Caco-2 (cell line): ENCODE measurements at regions not wholly inside any gene's neighbourhood (a gene's known extent, or its start where the extent isn't known, plus 50 kb on each side); places are given as distances from the start of the nearest gene placed in this dataset.

ENCODE experiments used
- BruUV-seq: library from RNA; stranded (reverse); fragments of 400-500 nt; replicated peaks from 2 replicates; lab custom pipeline; 2021; lab: Mats Ljungman, UMichigan
- CTCF ChIA-PET: fragments of 300-600 bp; sonication (Branson Sonifier 250); formaldehyde crosslinking; loops from one replicate; lab custom pipeline; 2022; ENCODE audit warnings: antibody characterized with exemption; lab: Charles Lee
- POLR2A ChIA-PET: fragments of 300-600 bp; sonication (Branson Sonifier 250); formaldehyde crosslinking; loops from one replicate; lab custom pipeline; 2022; ENCODE audit warnings: antibody characterized with exemption; lab: Charles Lee
- DNase-seq, 2 experiments: peaks; one replicate each; pipeline versions ENCODE4 v3.0.0 to v3.0.0-alpha.2; 2020 to 2022
- H3K27me3 ChIP-seq: replicated peaks from 2 replicates; pipeline ENCODE4 v1.6.0; 2011; ENCODE audit warnings: low read length; ENCODE audit not compliant: control insufficient read depth, insufficient read depth
- H3K36me3 ChIP-seq: 2 replicates; pipeline ENCODE4 v1.5.1; 2011; ENCODE audit warnings: low read length; ENCODE audit not compliant: control insufficient read depth, insufficient read depth
- H3K4me1 ChIP-seq: fragments of 250-450 bp; sonication (Bioruptor Pico); 2 replicates; pipeline ENCODE4 v1.5.1; 2020; ENCODE audit warnings: mild to moderate bottlenecking
- H3K4me3 ChIP-seq: 2 replicates; pipeline ENCODE4 v1.5.1; 2011; ENCODE audit warnings: low read depth, mild to moderate bottlenecking, control low read depth, low read length
- H3K9me3 ChIP-seq: fragments of 250-450 bp; sonication (Bioruptor Pico); 2 replicates; pipeline ENCODE4 v1.5.1; 2020; ENCODE audit warnings: mild to moderate bottlenecking, moderate library complexity
- H3K27ac Mint-ChIP-seq: one replicate; pipeline ENCODE4 v1.8.0; 2022; ENCODE audit warnings: mixed read lengths; ENCODE audit not compliant: unreplicated experiment
- H3K27me3 Mint-ChIP-seq: one replicate; pipeline ENCODE4 v1.8.0; 2022; ENCODE audit warnings: mixed read lengths; ENCODE audit not compliant: insufficient read depth, unreplicated experiment
- H3K36me3 Mint-ChIP-seq: one replicate; pipeline ENCODE4 v1.8.0; 2022; ENCODE audit warnings: mild to moderate bottlenecking, mixed read lengths; ENCODE audit not compliant: insufficient read depth, unreplicated experiment
- H3K4me1 Mint-ChIP-seq: one replicate; pipeline ENCODE4 v1.8.0; 2022; ENCODE audit warnings: low read depth, mixed read lengths; ENCODE audit not compliant: unreplicated experiment
- H3K4me3 Mint-ChIP-seq: one replicate; pipeline ENCODE4 v1.8.0; 2022; ENCODE audit warnings: mild to moderate bottlenecking, moderate library complexity, mixed read lengths; ENCODE audit not compliant: unreplicated experiment
- H3K9me3 Mint-ChIP-seq: one replicate; pipeline ENCODE4 v1.8.0; 2022; ENCODE audit warnings: mixed read lengths; ENCODE audit not compliant: unreplicated experiment
- intact Hi-C: fragments of 100-400 bp; cut with micrococcal nuclease; formaldehyde crosslinking; loops from one replicate; pipeline ENCODE4 v1.10.0; 2022; ENCODE audit not compliant: unreplicated experiment
- TF ChIP-seq, protein P1 (sequence below), 2 experiments: fragments of 200-600 bp in 1 of 2; IDR thresholded peaks; 1 replicate in 1 of 2; 2 replicates in 1 of 2; pipeline versions ENCODE4 v1.5.1 to v1.8.0; 2011 to 2022; ENCODE audit warnings: antibody characterized with exemption in 1 of 2, control low read depth in 1 of 2, inconsistent platforms in 1 of 2, low read depth in 1 of 2, low read length in 1 of 2, mild to moderate bottlenecking in 1 of 2, moderate library complexity in 1 of 2; ENCODE audit not compliant: insufficient read depth in 1 of 2, severe bottlenecking in 1 of 2, unreplicated experiment in 1 of 2

GRCh38 chr5:51983161-51983560 lies 599.9 kb downstream of the ISL1 start:
- Mint-ChIP-seq H3K4me1 (no peaks in the 10 kb centered on the region), H3K9me3 (no peaks in the 10 kb centered on the region), H3K4me3 (no peak overlapping the region), H3K27ac (no peak overlapping the region), H3K27me3 (no peaks in the 10 kb centered on the region), H3K36me3 (no peaks in the 10 kb centered on the region)
- H3K36me3 ChIP-seq, result no peaks in the 10 kb centered on the region
- DNase-seq, result no peak
- TF ChIP-seq, protein P1, sequence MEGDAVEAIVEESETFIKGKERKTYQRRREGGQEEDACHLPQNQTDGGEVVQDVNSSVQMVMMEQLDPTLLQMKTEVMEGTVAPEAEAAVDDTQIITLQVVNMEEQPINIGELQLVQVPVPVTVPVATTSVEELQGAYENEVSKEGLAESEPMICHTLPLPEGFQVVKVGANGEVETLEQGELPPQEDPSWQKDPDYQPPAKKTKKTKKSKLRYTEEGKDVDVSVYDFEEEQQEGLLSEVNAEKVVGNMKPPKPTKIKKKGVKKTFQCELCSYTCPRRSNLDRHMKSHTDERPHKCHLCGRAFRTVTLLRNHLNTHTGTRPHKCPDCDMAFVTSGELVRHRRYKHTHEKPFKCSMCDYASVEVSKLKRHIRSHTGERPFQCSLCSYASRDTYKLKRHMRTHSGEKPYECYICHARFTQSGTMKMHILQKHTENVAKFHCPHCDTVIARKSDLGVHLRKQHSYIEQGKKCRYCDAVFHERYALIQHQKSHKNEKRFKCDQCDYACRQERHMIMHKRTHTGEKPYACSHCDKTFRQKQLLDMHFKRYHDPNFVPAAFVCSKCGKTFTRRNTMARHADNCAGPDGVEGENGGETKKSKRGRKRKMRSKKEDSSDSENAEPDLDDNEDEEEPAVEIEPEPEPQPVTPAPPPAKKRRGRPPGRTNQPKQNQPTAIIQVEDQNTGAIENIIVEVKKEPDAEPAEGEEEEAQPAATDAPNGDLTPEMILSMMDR (IDR thresholded peaks at IDR 0.05; ENCODE audit: insufficient read depth in 1 of 2, low read depth in 1 of 2, low read length in 1 of 2, severe bottlenecking in 1 of 2, unreplicated experiment in 1 of 2), result no peak
- no peak overlapping the region for H3K4me3 ChIP-seq
- CTCF ChIA-PET, result no interaction called here
- no peaks in the 10 kb centered on the region; the same call in 1 of the 2 replicates for H3K27me3 ChIP-seq
- BruUV-seq, result no TSS peak
- no peaks in the 10 kb centered on the region for H3K9me3 ChIP-seq
- no peaks in the 10 kb centered on the region for H3K4me1 ChIP-seq
- POLR2A ChIA-PET, result no interaction called here
- intact Hi-C loops, result no loop called here

- no peaks in the 10 kb centered on the region for H3K36me3 Mint-ChIP-seq
- H3K9me3 ChIP-seq, result no peaks in the 10 kb centered on the region
- BruUV-seq, result no TSS peak
Measured at GRCh38 chr5:51986733-51987132, 603.5 kb downstream of the ISL1 start.

GRCh38 chr5:51987239-51987638 lies 604.0 kb downstream of the ISL1 start:
- H3K4me3 ChIP-seq, result no peak overlapping the region
- no peaks in the 10 kb centered on the region for H3K9me3 ChIP-seq
- no peaks in the 10 kb centered on the region for H3K27me3 Mint-ChIP-seq
- no TSS peak for BruUV-seq
- no peaks in the 10 kb centered on the region for H3K4me1 Mint-ChIP-seq
- H3K36me3 Mint-ChIP-seq, result no peaks in the 10 kb centered on the region
- TF ChIP-seq, protein P1 (IDR thresholded peaks at IDR 0.05; ENCODE audit: insufficient read depth in 1 of 2, low read depth in 1 of 2, low read length in 1 of 2, severe bottlenecking in 1 of 2, unreplicated experiment in 1 of 2), result no peak
- CTCF ChIA-PET, result no interaction called here
- no peak overlapping the region for H3K27ac Mint-ChIP-seq
- no peaks in the 10 kb centered on the region for H3K9me3 Mint-ChIP-seq
- no peak for DNase-seq
- H3K36me3 ChIP-seq, result no peaks in the 10 kb centered on the region
- no peak overlapping the region for H3K4me3 Mint-ChIP-seq
- H3K4me1 ChIP-seq, result no peaks in the 10 kb centered on the region
- H3K27me3 ChIP-seq, result no peaks in the 10 kb centered on the region; the same call in 1 of the 2 replicates
- intact Hi-C loops, result no loop called here
- POLR2A ChIA-PET, result no interaction called here

More at GRCh38 chr5:51986733-51987132, 603.5 kb downstream of the ISL1 start:
- Histone ChIP-seq H3K4me1 (no peaks in the 10 kb centered on the region), H3K36me3 (no peaks in the 10 kb centered on the region), H3K27me3 (no peaks in the 10 kb centered on the region; the same call in 1 of the 2 replicates), H3K4me3 (no peak overlapping the region)
- Mint-ChIP-seq H3K4me1 (no peaks in the 10 kb centered on the region), H3K9me3 (no peaks in the 10 kb centered on the region), H3K27ac (no peak overlapping the region), H3K4me3 (no peak overlapping the region), H3K27me3 (no peaks in the 10 kb centered on the region)
- intact Hi-C loops, result no loop called here
- no peak for DNase-seq
- POLR2A ChIA-PET, result no interaction called here
- TF ChIP-seq, protein P1 (IDR thresholded peaks at IDR 0.05; ENCODE audit: insufficient read depth in 1 of 2, low read depth in 1 of 2, low read length in 1 of 2, severe bottlenecking in 1 of 2, unreplicated experiment in 1 of 2), result no peak
- CTCF ChIA-PET, result no interaction called here
